ENCODE measurements at regions not wholly inside any gene's neighbourhood (a gene's known extent, or its start where the extent isn't known, plus 50 kb on each side); places are given as distances from the start of the nearest gene placed in this dataset.
A peak's percentile ranks its signal among the peaks of the same experiment; 100 is the strongest.

GRCh38 chr5:15183520-15183919, 311.9 kb upstream of the ANKH start:
- Histone ChIP-seq H3K9ac (ENCODE audit: low read length) (no peak overlapping the region), H3K27me3 (ENCODE audit: insufficient read depth, low read length) (no peaks in the 10 kb centered on the region), H3K4me3 (ENCODE audit: insufficient read depth, low read depth, low read length) (no peak overlapping the region), H3K9me3 (ENCODE audit: insufficient read depth, low read depth, low read length) (no peaks in the 10 kb centered on the region), H3K27ac (ENCODE audit: low read depth, low read length) (no peak overlapping the region), H3K4me1 (ENCODE audit: insufficient read depth, low read length) (no peaks in the 10 kb centered on the region), H3K79me2 (ENCODE audit: insufficient read depth, low read length) (no peaks in the 10 kb centered on the region), H4K20me1 (ENCODE audit: insufficient read depth, low read length) (no peaks in the 10 kb centered on the region), H3K36me3 (ENCODE audit: insufficient read depth, low read length) (no peaks in the 10 kb centered on the region), H2AFZ (ENCODE audit: low read depth, low read length) (no peak overlapping the region), H3K4me2 (ENCODE audit: low read length) (no peak overlapping the region)
- no peaks in the 10 kb centered on the region for H3K9me3 Mint-ChIP-seq (ENCODE audit: unreplicated experiment)
- FAIRE-seq (no peak), DNase-seq (ENCODE audit: low read depth) (no peak)
- no peak for TF ChIP-seq EZH2 (IDR thresholded peaks at IDR 0.05; ENCODE audit: insufficient read depth, low read length)
- TF ChIP-seq, protein P1, sequence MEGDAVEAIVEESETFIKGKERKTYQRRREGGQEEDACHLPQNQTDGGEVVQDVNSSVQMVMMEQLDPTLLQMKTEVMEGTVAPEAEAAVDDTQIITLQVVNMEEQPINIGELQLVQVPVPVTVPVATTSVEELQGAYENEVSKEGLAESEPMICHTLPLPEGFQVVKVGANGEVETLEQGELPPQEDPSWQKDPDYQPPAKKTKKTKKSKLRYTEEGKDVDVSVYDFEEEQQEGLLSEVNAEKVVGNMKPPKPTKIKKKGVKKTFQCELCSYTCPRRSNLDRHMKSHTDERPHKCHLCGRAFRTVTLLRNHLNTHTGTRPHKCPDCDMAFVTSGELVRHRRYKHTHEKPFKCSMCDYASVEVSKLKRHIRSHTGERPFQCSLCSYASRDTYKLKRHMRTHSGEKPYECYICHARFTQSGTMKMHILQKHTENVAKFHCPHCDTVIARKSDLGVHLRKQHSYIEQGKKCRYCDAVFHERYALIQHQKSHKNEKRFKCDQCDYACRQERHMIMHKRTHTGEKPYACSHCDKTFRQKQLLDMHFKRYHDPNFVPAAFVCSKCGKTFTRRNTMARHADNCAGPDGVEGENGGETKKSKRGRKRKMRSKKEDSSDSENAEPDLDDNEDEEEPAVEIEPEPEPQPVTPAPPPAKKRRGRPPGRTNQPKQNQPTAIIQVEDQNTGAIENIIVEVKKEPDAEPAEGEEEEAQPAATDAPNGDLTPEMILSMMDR (IDR thresholded peaks at IDR 0.05; ENCODE audit: insufficient read depth, low read depth, low read length), result peak; percentile 16
- no peak overlapping the region for H3K27ac Mint-ChIP-seq (ENCODE audit: unreplicated experiment)
- H3K4me1 Mint-ChIP-seq (ENCODE audit: low read depth, unreplicated experiment), result no peaks in the 10 kb centered on the region
- H3K27me3 Mint-ChIP-seq (ENCODE audit: low read depth, unreplicated experiment), result no peaks in the 10 kb centered on the region
- H3K4me3 Mint-ChIP-seq (ENCODE audit: unreplicated experiment), result no peak overlapping the region
- no peaks in the 10 kb centered on the region for H3K36me3 Mint-ChIP-seq (ENCODE audit: low read depth, unreplicated experiment)

DNA sequence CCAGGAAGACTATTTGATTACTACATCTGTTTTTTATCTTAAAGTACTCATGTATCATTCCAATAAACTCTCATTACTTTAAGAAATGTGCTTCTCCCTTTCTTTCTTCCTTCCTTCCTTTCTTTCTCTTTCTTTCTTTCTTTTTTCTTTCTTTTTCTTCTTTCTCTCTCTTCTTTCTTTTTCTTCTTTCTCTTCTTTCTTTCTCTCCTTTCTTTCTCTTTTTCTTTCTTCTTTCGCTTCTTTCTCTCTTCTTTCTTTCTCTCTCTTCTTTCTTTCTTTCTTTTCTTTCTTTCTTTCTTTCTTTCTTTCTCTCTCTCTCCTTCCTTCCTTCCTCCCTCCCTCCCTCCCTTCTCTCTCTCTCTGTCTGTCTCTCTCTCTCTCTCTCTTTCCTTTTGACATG, 298.6 kb upstream of the ANKH start:
- Histone ChIP-seq H4K20me1 (ENCODE audit: insufficient read depth, low read length) (no peaks in the 10 kb centered on the region), H3K36me3 (ENCODE audit: insufficient read depth, low read length) (no peaks in the 10 kb centered on the region), H3K4me3 (ENCODE audit: insufficient read depth, low read depth, low read length) (no peak overlapping the region), H3K27ac (ENCODE audit: low read depth, low read length) (no peak overlapping the region), H3K79me2 (ENCODE audit: insufficient read depth, low read length) (no peaks in the 10 kb centered on the region), H3K9ac (ENCODE audit: low read length) (no peak overlapping the region), H2AFZ (ENCODE audit: low read depth, low read length) (no peak overlapping the region), H3K9me3 (ENCODE audit: insufficient read depth, low read depth, low read length) (no peaks in the 10 kb centered on the region), H3K4me2 (ENCODE audit: low read length) (no peak overlapping the region), H3K4me1 (ENCODE audit: insufficient read depth, low read length) (no peaks in the 10 kb centered on the region), H3K27me3 (ENCODE audit: insufficient read depth, low read length) (no peaks in the 10 kb centered on the region)
- DNase-seq (ENCODE audit: low read depth), result no peak
- FAIRE-seq, result no peak
- no peaks in the 10 kb centered on the region for H3K4me1 Mint-ChIP-seq (ENCODE audit: low read depth, unreplicated experiment)
- no peak overlapping the region for H3K27ac Mint-ChIP-seq (ENCODE audit: unreplicated experiment)
- H3K4me3 Mint-ChIP-seq (ENCODE audit: unreplicated experiment), result no peak overlapping the region
- TF ChIP-seq, protein P1 (IDR thresholded peaks at IDR 0.05; ENCODE audit: insufficient read depth, low read depth, low read length), result no peak
- TF ChIP-seq EZH2 (IDR thresholded peaks at IDR 0.05; ENCODE audit: insufficient read depth, low read length), result no peak
- peaks cover 11% of the 10 kb centered on the region for H3K9me3 Mint-ChIP-seq (ENCODE audit: unreplicated experiment)
- H3K27me3 Mint-ChIP-seq (ENCODE audit: low read depth, unreplicated experiment), result peaks cover 5% of the 10 kb centered on the region
- H3K36me3 Mint-ChIP-seq (ENCODE audit: low read depth, unreplicated experiment), result peaks cover 1% of the 10 kb centered on the region

DNA sequence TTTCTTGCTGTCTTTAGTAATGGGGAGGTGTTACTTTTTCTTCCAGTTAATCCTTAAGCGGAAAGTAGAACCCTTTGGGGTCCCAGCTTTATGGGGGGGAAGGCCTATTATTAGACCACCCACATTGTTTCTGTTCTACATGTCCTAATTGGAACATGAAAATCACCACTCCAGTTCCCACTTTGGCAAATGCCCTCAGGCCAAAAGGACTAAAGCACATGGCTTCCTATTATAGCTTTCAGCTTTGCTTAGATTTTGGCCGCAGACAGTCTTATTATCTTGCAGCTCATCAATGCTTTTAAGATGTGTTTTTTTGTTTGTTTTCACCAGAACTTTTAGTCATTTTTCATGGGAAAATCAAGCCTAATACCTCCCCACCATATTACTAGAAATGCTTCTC, 296.8 kb upstream of the ANKH start:
- TF ChIP-seq EZH2 (IDR thresholded peaks at IDR 0.05; ENCODE audit: insufficient read depth, low read length), result no peak
- TF ChIP-seq, protein P1 (IDR thresholded peaks at IDR 0.05; ENCODE audit: insufficient read depth, low read depth, low read length), result no peak
- H2AFZ ChIP-seq (ENCODE audit: low read depth, low read length), result no peak overlapping the region
- H3K79me2 ChIP-seq (ENCODE audit: insufficient read depth, low read length), result no peaks in the 10 kb centered on the region
- no peaks in the 10 kb centered on the region for H3K4me1 Mint-ChIP-seq (ENCODE audit: low read depth, unreplicated experiment)
- no peaks in the 10 kb centered on the region for H3K9me3 ChIP-seq (ENCODE audit: insufficient read depth, low read depth, low read length)
- H3K4me3 Mint-ChIP-seq (ENCODE audit: unreplicated experiment), result no peak overlapping the region
- peaks cover 5% of the 10 kb centered on the region for H3K27me3 Mint-ChIP-seq (ENCODE audit: low read depth, unreplicated experiment)
- no peak overlapping the region for H3K4me2 ChIP-seq (ENCODE audit: low read length)
- no peak overlapping the region for H3K9ac ChIP-seq (ENCODE audit: low read length)
- H3K36me3 Mint-ChIP-seq (ENCODE audit: low read depth, unreplicated experiment), result no peaks in the 10 kb centered on the region
- H3K4me3 ChIP-seq (ENCODE audit: insufficient read depth, low read depth, low read length), result no peak overlapping the region
- H3K27ac Mint-ChIP-seq (ENCODE audit: unreplicated experiment), result no peak overlapping the region
- H3K4me1 ChIP-seq (ENCODE audit: insufficient read depth, low read length), result no peaks in the 10 kb centered on the region
- H3K27ac ChIP-seq (ENCODE audit: low read depth, low read length), result no peak overlapping the region
- no peaks in the 10 kb centered on the region for H3K27me3 ChIP-seq (ENCODE audit: insufficient read depth, low read length)
- H3K36me3 ChIP-seq (ENCODE audit: insufficient read depth, low read length), result no peaks in the 10 kb centered on the region
- no peaks in the 10 kb centered on the region for H4K20me1 ChIP-seq (ENCODE audit: insufficient read depth, low read length)
- peaks cover 5% of the 10 kb centered on the region for H3K9me3 Mint-ChIP-seq (ENCODE audit: unreplicated experiment)
- no peak for FAIRE-seq
- DNase-seq (ENCODE audit: low read depth), result no peak

All from astrocyte (in vitro differentiated cells and primary cell).